Activated CD4-positive, alpha-beta memory T cell treated with anti-CD3 and anti-CD28 coated beads, Interleukin-2, amount 10 ng/mL, durations not matched to agents 7 days and 5 days (primary cell): ENCODE measurements at regions not wholly inside any gene's neighbourhood (a gene's known extent, or its start where the extent isn't known, plus 50 kb on each side); places are given as distances from the start of the nearest gene placed in this dataset.
"Not testable (repeated sequence)": the region's sequence is repeated elsewhere in the genome, so short reads cannot be mapped to it uniquely, and the experiment has no call there.

Experiments used
- CTCF ChIA-PET: fragments of 350-600 bp; sonication (Branson Sonifier 250); formaldehyde crosslinking; loops from one replicate; lab custom pipeline; 2021; ENCODE audit warnings: antibody characterized with exemption, inconsistent platforms; lab: Charles Lee
- POLR2A ChIA-PET: fragments of 350-600 bp; sonication (Branson Sonifier 250); formaldehyde crosslinking; loops from one replicate; lab custom pipeline; 2021; ENCODE audit warnings: antibody characterized with exemption; lab: Charles Lee
- DNase-seq: peaks from one replicate; pipeline ENCODE4 v3.0.0-alpha.2; 2020
- H3K27ac Mint-ChIP-seq: one replicate; pipeline ENCODE4 v1.8.0; 2021; ENCODE audit warnings: mild to moderate bottlenecking, mixed read lengths
- H3K27me3 Mint-ChIP-seq: one replicate; pipeline ENCODE4 v1.8.0; 2021; ENCODE audit warnings: mixed read lengths
- H3K36me3 Mint-ChIP-seq: one replicate; pipeline ENCODE4 v1.8.0; 2021; ENCODE audit warnings: low read depth, mixed read lengths
- H3K4me1 Mint-ChIP-seq: one replicate; pipeline ENCODE4 v1.8.0; 2021; ENCODE audit warnings: mixed read lengths
- H3K4me3 Mint-ChIP-seq: one replicate; pipeline ENCODE4 v1.8.0; 2021; ENCODE audit warnings: mild to moderate bottlenecking, mixed read lengths
- H3K9me3 Mint-ChIP-seq: one replicate; pipeline ENCODE4 v1.8.0; 2021; ENCODE audit warnings: mixed read lengths

GRCh38 chrX:42832764-42833549 lies 55.0 kb upstream of the PPP1R2C start:
- Mint-ChIP-seq H3K27me3 (no peaks in the 10 kb centered on the region), H3K4me1 (no peaks in the 10 kb centered on the region), H3K36me3 (no peaks in the 10 kb centered on the region), H3K4me3 (no peak overlapping the region), H3K27ac (no peak overlapping the region), H3K9me3 (no peaks in the 10 kb centered on the region)
- ChIA-PET POLR2A (no interaction called here), CTCF (no interaction called here)
- DNase-seq, result no peak

- POLR2A ChIA-PET, DNase-seq, H3K4me1 Mint-ChIP-seq, H3K27me3 Mint-ChIP-seq, H3K4me3 Mint-ChIP-seq, H3K27ac Mint-ChIP-seq, CTCF ChIA-PET, H3K36me3 Mint-ChIP-seq, H3K9me3 Mint-ChIP-seq: not testable (repeated sequence)
Observed at GRCh38 chrX:42833550-42833940, 55.6 kb upstream of the PPP1R2C start.

GRCh38 chrX:42837101-42837726 lies 59.3 kb upstream of the PPP1R2C start:
- Mint-ChIP-seq H3K9me3 (no peaks in the 10 kb centered on the region), H3K27me3 (no peaks in the 10 kb centered on the region), H3K36me3 (no peaks in the 10 kb centered on the region), H3K27ac (no peak overlapping the region), H3K4me1 (no peaks in the 10 kb centered on the region), H3K4me3 (no peak overlapping the region)
- no peak for DNase-seq
- ChIA-PET CTCF (no interaction called here), POLR2A (no interaction called here)

- no peaks in the 10 kb centered on the region for H3K9me3 Mint-ChIP-seq
- H3K36me3 Mint-ChIP-seq, result no peaks in the 10 kb centered on the region
- no peak overlapping the region for H3K4me3 Mint-ChIP-seq
- no peak overlapping the region for H3K27ac Mint-ChIP-seq
- H3K4me1 Mint-ChIP-seq, result no peaks in the 10 kb centered on the region
- no peaks in the 10 kb centered on the region for H3K27me3 Mint-ChIP-seq
- ChIA-PET CTCF (no interaction called here), POLR2A (no interaction called here)
- no peak for DNase-seq
Observed at GRCh38 chrX:42837747-42838146, 59.8 kb upstream of the PPP1R2C start.

GRCh38 chrX:42839632-42840031 lies 61.7 kb upstream of the PPP1R2C start:
- no peak overlapping the region for H3K4me3 Mint-ChIP-seq
- H3K4me1 Mint-ChIP-seq, result no peaks in the 10 kb centered on the region
- CTCF ChIA-PET, result no interaction called here
- POLR2A ChIA-PET, result no interaction called here
- H3K27me3 Mint-ChIP-seq, result no peaks in the 10 kb centered on the region
- H3K9me3 Mint-ChIP-seq, result no peaks in the 10 kb centered on the region
- H3K27ac Mint-ChIP-seq, result no peak overlapping the region
- H3K36me3 Mint-ChIP-seq, result no peaks in the 10 kb centered on the region
- DNase-seq, result no peak

GRCh38 chrX:42846741-42847140 lies 68.8 kb upstream of the PPP1R2C start:
- Mint-ChIP-seq H3K9me3 (peaks cover 3% of the 10 kb centered on the region), H3K4me3 (no peak overlapping the region), H3K36me3 (peaks cover 2% of the 10 kb centered on the region), H3K27me3 (no peaks in the 10 kb centered on the region), H3K27ac (no peak overlapping the region), H3K4me1 (no peaks in the 10 kb centered on the region)
- POLR2A ChIA-PET, result no interaction called here
- CTCF ChIA-PET, result no interaction called here
- DNase-seq, result no peak

- no peak overlapping the region for H3K27ac Mint-ChIP-seq
- no peaks in the 10 kb centered on the region for H3K36me3 Mint-ChIP-seq
- H3K4me1 Mint-ChIP-seq, result no peaks in the 10 kb centered on the region
- H3K27me3 Mint-ChIP-seq, result no peaks in the 10 kb centered on the region
- CTCF ChIA-PET, result no interaction called here
- no peak for DNase-seq
- H3K9me3 Mint-ChIP-seq, result peaks cover 3% of the 10 kb centered on the region
- H3K4me3 Mint-ChIP-seq, result no peak overlapping the region
- POLR2A ChIA-PET, result no interaction called here
Observed at GRCh38 chrX:42855259-42855658, 77.3 kb upstream of the PPP1R2C start.

GRCh38 chrX:42857766-42858165 lies 79.8 kb upstream of the PPP1R2C start:
- POLR2A ChIA-PET, result no interaction called here
- Mint-ChIP-seq H3K4me3 (no peak overlapping the region), H3K36me3 (no peaks in the 10 kb centered on the region), H3K9me3 (peaks cover 3% of the 10 kb centered on the region), H3K4me1 (no peaks in the 10 kb centered on the region), H3K27ac (no peak overlapping the region), H3K27me3 (no peaks in the 10 kb centered on the region)
- no peak for DNase-seq
- CTCF ChIA-PET, result no interaction called here

GRCh38 chrX:42869011-42869410 lies 91.0 kb upstream of the PPP1R2C start:
- Mint-ChIP-seq H3K4me1 (peaks cover 3% of the 10 kb centered on the region), H3K36me3 (no peaks in the 10 kb centered on the region), H3K4me3 (no peak overlapping the region), H3K27ac (no peak overlapping the region), H3K27me3 (no peaks in the 10 kb centered on the region), H3K9me3 (no peaks in the 10 kb centered on the region)
- ChIA-PET POLR2A (no interaction called here), CTCF (no interaction called here)
- DNase-seq, result no peak

- H3K27ac Mint-ChIP-seq, result no peak overlapping the region
- H3K9me3 Mint-ChIP-seq, result no peaks in the 10 kb centered on the region
- H3K4me1 Mint-ChIP-seq, result peaks cover 3% of the 10 kb centered on the region
- POLR2A ChIA-PET, result no interaction called here
- no peak for DNase-seq
- CTCF ChIA-PET, result no interaction called here
- no peak overlapping the region for H3K4me3 Mint-ChIP-seq
- H3K36me3 Mint-ChIP-seq, result no peaks in the 10 kb centered on the region
- H3K27me3 Mint-ChIP-seq, result no peaks in the 10 kb centered on the region
Observed at GRCh38 chrX:42869659-42870476, 91.9 kb upstream of the PPP1R2C start.

GRCh38 chrX:42886519-42886918 lies 108.6 kb upstream of the PPP1R2C start:
- Mint-ChIP-seq H3K36me3 (no peaks in the 10 kb centered on the region), H3K4me3 (no peak overlapping the region), H3K4me1 (no peaks in the 10 kb centered on the region), H3K9me3 (peaks cover 2% of the 10 kb centered on the region), H3K27ac (no peak overlapping the region), H3K27me3 (no peaks in the 10 kb centered on the region)
- POLR2A ChIA-PET, result no interaction called here
- no peak for DNase-seq
- CTCF ChIA-PET, result no interaction called here

- DNase-seq, result no peak
- CTCF ChIA-PET, result no interaction called here
- H3K27ac Mint-ChIP-seq, result no peak overlapping the region
Observed at GRCh38 chrX:42900947-42901346, 123.0 kb upstream of the PPP1R2C start.

GRCh38 chrX:42902513-42902912 lies 124.5 kb upstream of the PPP1R2C start:
- Mint-ChIP-seq H3K4me1 (no peaks in the 10 kb centered on the region), H3K27me3 (no peaks in the 10 kb centered on the region), H3K9me3 (no peaks in the 10 kb centered on the region), H3K4me3 (no peak overlapping the region), H3K27ac (no peak overlapping the region), H3K36me3 (no peaks in the 10 kb centered on the region)
- CTCF ChIA-PET, result no interaction called here
- POLR2A ChIA-PET, result no interaction called here
- no peak for DNase-seq

More at GRCh38 chrX:42900947-42901346, 123.0 kb upstream of the PPP1R2C start:
- Mint-ChIP-seq H3K27me3 (no peaks in the 10 kb centered on the region), H3K9me3 (no peaks in the 10 kb centered on the region), H3K4me1 (no peaks in the 10 kb centered on the region), H3K4me3 (no peak overlapping the region), H3K36me3 (no peaks in the 10 kb centered on the region)
- POLR2A ChIA-PET, result no interaction called here
